OCI-LY3 (cell line): ENCODE measurements at regions not wholly inside any gene's neighbourhood (a gene's known extent, or its start where the extent isn't known, plus 50 kb on each side); places are given as distances from the start of the nearest gene placed in this dataset.

Experiments used
- H2AFZ ChIP-seq: fragments of 200-600, 300-600 bp; shearing (Covaris generic); 2 replicates; pipeline ENCODE4 v1.6.0; 2014; ENCODE audit warnings: antibody characterized with exemption, low read depth, low read length
- H3K27ac ChIP-seq: fragments of 200-600, 300-600 bp; sonication (generic); 2 replicates; pipeline ENCODE4 v1.5.1; 2014; ENCODE audit warnings: mild to moderate bottlenecking, low read length, moderate library complexity, mixed read lengths
- H3K27me3 ChIP-seq: fragments of 200-600, 300-600 bp; sonication (generic); 2 replicates; pipeline ENCODE4 v1.6.1; 2014; ENCODE audit warnings: low read depth, low read length, mixed read lengths
- H3K36me3 ChIP-seq: fragments of 200-600, 300-600 bp; sonication (generic); replicated peaks from 2 replicates; pipeline ENCODE3; 2014; ENCODE audit warnings: low read depth, low read length, mixed read lengths
- H3K4me1 ChIP-seq: fragments of 300-600, 200-600 bp; sonication (generic); 2 replicates; pipeline ENCODE4 v1.6.1; 2014; ENCODE audit warnings: low read length, mixed read lengths
- H3K4me2 ChIP-seq: fragments of 200-600, 300-600 bp; sonication (generic); 2 replicates; pipeline ENCODE4 v1.6.1; 2014; ENCODE audit warnings: low read length, mixed read lengths
- H3K4me3 ChIP-seq: fragments of 300-600, 200-600 bp; sonication (generic); 2 replicates; pipeline ENCODE4 v1.5.1; 2014; ENCODE audit warnings: antibody characterized with exemption, mild to moderate bottlenecking, low read length, moderate library complexity
- H3K79me2 ChIP-seq: fragments of 300-600, 200-600 bp; shearing (Covaris generic); 2 replicates; pipeline ENCODE4 v1.6.1; 2014; ENCODE audit warnings: mild to moderate bottlenecking, low read length, mixed read lengths
- H3K9ac ChIP-seq: fragments of 300-600, 200-600 bp; shearing (Covaris generic); 2 replicates; pipeline ENCODE4 v1.6.0; 2014; ENCODE audit warnings: mild to moderate bottlenecking, low read length, moderate library complexity
- H3K9me3 ChIP-seq: fragments of 200-600, 300-600 bp; shearing (Covaris generic); 2 replicates; pipeline ENCODE4 v1.6.1; 2014; ENCODE audit warnings: low read length, mixed read lengths; ENCODE audit not compliant: insufficient read depth
- H4K20me1 ChIP-seq: fragments of 200-600, 300-600 bp; sonication (generic); 2 replicates; pipeline ENCODE4 v1.6.1; 2016; ENCODE audit warnings: low read length, mixed read lengths; ENCODE audit not compliant: insufficient read depth
- EZH2phosphoT487 ChIP-seq: fragments of 200-600 bp; shearing (Covaris generic); IDR thresholded peaks from 2 replicates; pipeline ENCODE4 v1.6.1; 2018; ENCODE audit warnings: antibody characterized with exemption, mixed run types, low read depth
- TF ChIP-seq, protein P1 (sequence below): fragments of 200-600, 300-600 bp; sonication (generic); IDR thresholded peaks from 2 replicates; pipeline ENCODE4 v1.5.1; 2014; ENCODE audit warnings: antibody characterized with exemption, low read length, low read depth

DNA sequence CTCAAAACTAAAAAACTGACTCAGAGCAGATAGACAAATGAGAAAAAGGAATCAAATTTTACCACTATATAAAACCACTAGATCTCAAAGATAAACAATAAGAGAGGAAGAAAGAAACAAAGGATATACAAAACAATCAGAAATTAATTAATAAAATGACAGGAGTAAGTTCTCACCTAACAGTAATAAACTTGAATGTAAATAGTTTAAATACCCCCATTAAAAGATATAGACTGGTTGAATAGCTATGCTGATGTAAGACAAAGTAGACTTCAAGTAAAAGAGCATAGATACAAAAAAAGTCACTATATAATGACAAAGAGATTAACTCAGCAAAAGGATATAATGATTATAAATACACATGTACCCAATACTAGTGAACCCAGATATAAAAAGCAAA lies 72.3 kb upstream of the GNAZ start:
- peaks cover 51% of the 10 kb centered on the region for H4K20me1 ChIP-seq
- H3K36me3 ChIP-seq: peaks cover 98% of the 10 kb centered on the region
- H3K4me2 ChIP-seq: no peak overlapping the region
- H3K27ac ChIP-seq: no peak overlapping the region
- peaks cover 54% of the 10 kb centered on the region for H3K9me3 ChIP-seq
- peaks cover 33% of the 10 kb centered on the region for H3K4me1 ChIP-seq
- H3K27me3 ChIP-seq: no peaks in the 10 kb centered on the region
- H3K79me2 ChIP-seq: peaks cover 100% of the 10 kb centered on the region
- no peak overlapping the region for H3K4me3 ChIP-seq
- no peak for TF ChIP-seq EZH2phosphoT487
- TF ChIP-seq, protein P1, sequence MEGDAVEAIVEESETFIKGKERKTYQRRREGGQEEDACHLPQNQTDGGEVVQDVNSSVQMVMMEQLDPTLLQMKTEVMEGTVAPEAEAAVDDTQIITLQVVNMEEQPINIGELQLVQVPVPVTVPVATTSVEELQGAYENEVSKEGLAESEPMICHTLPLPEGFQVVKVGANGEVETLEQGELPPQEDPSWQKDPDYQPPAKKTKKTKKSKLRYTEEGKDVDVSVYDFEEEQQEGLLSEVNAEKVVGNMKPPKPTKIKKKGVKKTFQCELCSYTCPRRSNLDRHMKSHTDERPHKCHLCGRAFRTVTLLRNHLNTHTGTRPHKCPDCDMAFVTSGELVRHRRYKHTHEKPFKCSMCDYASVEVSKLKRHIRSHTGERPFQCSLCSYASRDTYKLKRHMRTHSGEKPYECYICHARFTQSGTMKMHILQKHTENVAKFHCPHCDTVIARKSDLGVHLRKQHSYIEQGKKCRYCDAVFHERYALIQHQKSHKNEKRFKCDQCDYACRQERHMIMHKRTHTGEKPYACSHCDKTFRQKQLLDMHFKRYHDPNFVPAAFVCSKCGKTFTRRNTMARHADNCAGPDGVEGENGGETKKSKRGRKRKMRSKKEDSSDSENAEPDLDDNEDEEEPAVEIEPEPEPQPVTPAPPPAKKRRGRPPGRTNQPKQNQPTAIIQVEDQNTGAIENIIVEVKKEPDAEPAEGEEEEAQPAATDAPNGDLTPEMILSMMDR: no peak
- no peak overlapping the region for H3K9ac ChIP-seq
- H2AFZ ChIP-seq: no peak overlapping the region

DNA sequence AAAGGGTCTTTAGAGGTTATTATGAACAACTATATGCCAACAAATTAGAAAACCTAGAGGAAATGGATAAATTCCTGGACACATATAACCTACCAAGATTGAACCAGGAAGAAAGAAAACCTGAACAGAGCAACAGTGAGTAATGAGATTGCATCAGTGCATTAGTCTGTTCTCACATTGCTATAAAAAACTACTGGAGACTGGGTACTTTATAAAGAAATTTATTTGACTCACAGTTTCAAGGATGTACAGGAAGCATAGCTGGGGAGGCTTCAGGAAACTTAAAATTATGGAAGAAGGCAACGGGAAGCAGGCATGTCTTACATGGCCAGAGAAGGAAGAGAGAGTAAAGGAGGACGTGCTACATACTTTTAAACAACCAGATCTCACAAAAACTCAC lies 70.8 kb upstream of the GNAZ start:
- H3K9me3 ChIP-seq: peaks cover 57% of the 10 kb centered on the region
- no peak overlapping the region for H3K4me3 ChIP-seq
- H3K4me1 ChIP-seq: peaks cover 38% of the 10 kb centered on the region
- H2AFZ ChIP-seq: no peak overlapping the region
- no peak overlapping the region for H3K4me2 ChIP-seq
- no peaks in the 10 kb centered on the region for H3K27me3 ChIP-seq
- TF ChIP-seq, protein P1: no peak
- no peak for TF ChIP-seq EZH2phosphoT487
- H3K79me2 ChIP-seq: peaks cover 100% of the 10 kb centered on the region
- peaks cover 98% of the 10 kb centered on the region for H3K36me3 ChIP-seq
- H4K20me1 ChIP-seq: peaks cover 49% of the 10 kb centered on the region
- no peak overlapping the region for H3K9ac ChIP-seq
- H3K27ac ChIP-seq: no peak overlapping the region; the same call in 1 of the 2 replicates

DNA sequence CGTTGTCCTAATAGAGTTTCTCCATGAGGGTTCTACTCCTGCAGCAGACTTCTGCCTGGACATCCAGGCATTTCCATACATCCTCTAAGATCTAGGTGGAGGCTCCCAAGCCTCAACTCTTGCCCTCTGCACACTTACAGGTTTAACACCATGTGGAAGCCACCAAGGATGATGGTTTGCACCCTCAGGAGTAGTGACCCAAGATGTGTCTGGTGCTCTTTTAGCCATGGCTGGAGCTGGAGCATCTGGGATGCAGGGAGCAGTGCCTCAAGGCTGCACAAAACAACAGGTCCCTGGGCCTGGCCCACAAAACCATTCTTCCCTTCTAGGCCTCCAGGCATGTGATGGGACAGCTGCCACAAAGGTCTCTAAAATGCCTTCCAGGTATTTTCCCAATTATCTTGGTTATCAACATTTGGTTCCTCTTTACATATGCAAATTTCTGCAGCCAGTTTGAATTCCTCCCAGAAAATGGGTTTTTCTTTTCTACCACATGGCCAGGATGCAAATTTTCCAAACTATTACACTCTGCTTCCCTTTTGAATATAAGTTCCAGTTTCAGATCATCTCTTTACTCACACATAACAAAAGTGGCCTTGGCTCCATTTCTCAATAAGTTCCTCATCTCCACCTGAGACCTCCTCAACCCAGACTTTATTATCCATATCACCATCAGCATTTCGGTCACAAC lies 69.5 kb upstream of the GNAZ start:
- H3K36me3 ChIP-seq: peaks cover 93% of the 10 kb centered on the region
- peak overlapping the region; percentile 27; the same call in 1 of the 2 replicates for H3K9ac ChIP-seq
- peak overlapping the region; percentile 28; the same call in 1 of the 2 replicates for H3K4me3 ChIP-seq
- H3K79me2 ChIP-seq: peaks cover 99% of the 10 kb centered on the region
- peaks cover 43% of the 10 kb centered on the region for H4K20me1 ChIP-seq
- no peaks in the 10 kb centered on the region for H3K27me3 ChIP-seq
- TF ChIP-seq, protein P1: no peak
- TF ChIP-seq EZH2phosphoT487: no peak
- H2AFZ ChIP-seq: no peak overlapping the region
- H3K27ac ChIP-seq: peak overlapping the region; percentile 85
- peaks cover 39% of the 10 kb centered on the region for H3K4me1 ChIP-seq
- H3K9me3 ChIP-seq: peaks cover 56% of the 10 kb centered on the region
- H3K4me2 ChIP-seq: peak overlapping the region; percentile 30; the same call in 1 of the 2 replicates

DNA sequence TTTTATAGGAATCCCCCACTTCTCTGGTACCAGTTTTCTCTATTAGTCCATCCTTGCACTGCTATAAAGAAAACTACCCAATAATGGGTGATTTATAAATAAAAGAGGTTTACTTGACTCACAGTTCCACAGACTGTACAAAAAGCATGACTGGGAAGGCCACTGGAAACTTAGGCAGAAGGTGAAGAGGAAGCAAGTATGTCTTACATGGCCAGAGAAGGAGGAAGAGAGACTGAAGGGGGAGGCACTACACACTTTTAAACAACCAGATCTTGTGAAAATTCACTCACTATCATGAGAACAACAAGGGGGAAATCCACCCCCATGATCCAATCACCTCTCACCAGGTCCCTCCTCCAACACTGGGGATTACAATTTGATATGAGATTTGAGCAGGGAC lies 68.9 kb upstream of the GNAZ start:
- Histone ChIP-seq H3K4me3 (peak overlapping the region; percentile 28; the same call in 1 of the 2 replicates), H2AFZ (no peak overlapping the region)

More for the DNA sequence above, 68.9 kb upstream of the GNAZ start:
- Histone ChIP-seq H3K79me2 (peaks cover 94% of the 10 kb centered on the region), H3K9me3 (peaks cover 51% of the 10 kb centered on the region), H4K20me1 (peaks cover 38% of the 10 kb centered on the region), H3K4me1 (peaks cover 39% of the 10 kb centered on the region), H3K27me3 (no peaks in the 10 kb centered on the region), H3K9ac (peak overlapping the region; percentile 27; the same call in 1 of the 2 replicates), H3K27ac (peak overlapping the region; percentile 85), H3K36me3 (peaks cover 87% of the 10 kb centered on the region), H3K4me2 (peak overlapping the region; percentile 30; the same call in 1 of the 2 replicates)
- TF ChIP-seq, protein P1: no peak
- no peak for TF ChIP-seq EZH2phosphoT487
